ENCODE measurements at regions not wholly inside any gene's neighbourhood (a gene's known extent, or its start where the extent isn't known, plus 50 kb on each side); places are given as distances from the start of the nearest gene placed in this dataset.

GRCh38 chr21:32211306-32211705, 67.5 kb downstream of the MIS18A start:
- no peak for TF ChIP-seq CTCF (IDR thresholded peaks at IDR 0.05)
- TF ChIP-seq POLR2A (IDR thresholded peaks at IDR 0.05; ENCODE audit: low read depth): no peak
